Erythroblast (primary cell): ENCODE measurements at regions not wholly inside any gene's neighbourhood (a gene's known extent, or its start where the extent isn't known, plus 50 kb on each side); places are given as distances from the start of the nearest gene placed in this dataset.

ENCODE experiments used
- GATA1 ChIP-seq: IDR thresholded peaks from 2 replicates; pipeline ENCODE4 v1.6.1; 2011; ENCODE audit warnings: low read depth, mild to moderate bottlenecking, control low read depth, low read length, moderate library complexity
- POLR2A ChIP-seq: IDR thresholded peaks from 2 replicates; pipeline ENCODE4 v1.6.1; 2011; ENCODE audit warnings: mild to moderate bottlenecking, low read length

- TF ChIP-seq POLR2A (no peak), GATA1 (no peak)
Observed at GRCh38 chr2:12612168-12612567, 104.6 kb upstream of the TRIB2 start.
